H1 (cell line): ENCODE measurements at regions not wholly inside any gene's neighbourhood (a gene's known extent, or its start where the extent isn't known, plus 50 kb on each side); places are given as distances from the start of the nearest gene placed in this dataset.

Experiments used
- CTCF ChIA-PET: fragments of 300-600 bp; sonication (Branson Sonifier 250); formaldehyde crosslinking; loops from one replicate; lab custom pipeline; 2021; ENCODE audit not compliant: partially characterized antibody; lab: Charles Lee
- POLR2A ChIA-PET: fragments of 300-600 bp; sonication (Branson Sonifier 250); formaldehyde crosslinking; loops from one replicate; lab custom pipeline; 2021; ENCODE audit warnings: inconsistent platforms; ENCODE audit not compliant: partially characterized antibody; lab: Charles Lee
- DNase-seq, 2 experiments: peaks; one replicate each; pipeline versions ENCODE4 v3.0.0 to v3.0.0-alpha.2; 2010 to 2022; ENCODE audit warnings: low spot score in 2 of 2, low read depth in 1 of 2, mixed read lengths in 1 of 2
- FAIRE-seq: peaks from 2 replicates; lab custom pipeline; 2011; peaks lifted over from hg19 to GRCh38; lab: Jason Lieb, UNC
- H2AFZ ChIP-seq: 2 replicates; pipeline ENCODE4 v1.8.1; 2012; ENCODE audit warnings: low read length, inconsistent platforms
- H2AK5ac ChIP-seq: 2 replicates; pipeline ENCODE4 v1.6.1; 2013; ENCODE audit warnings: low read depth, low read length
- H2BK120ac ChIP-seq: replicated peaks from 2 replicates; pipeline ENCODE3; 2013; ENCODE audit warnings: low read depth, low read length, inconsistent platforms
- H2BK12ac ChIP-seq: 2 replicates; pipeline ENCODE4 v1.6.1; 2013; ENCODE audit warnings: low read depth, low read length
- H2BK15ac ChIP-seq: 2 replicates; pipeline ENCODE4 v1.6.1; 2013; ENCODE audit warnings: low read length
- H2BK20ac ChIP-seq: 2 replicates; pipeline ENCODE4 v1.6.1; 2013; ENCODE audit warnings: low read length
- H2BK5ac ChIP-seq: 2 replicates; pipeline ENCODE4 v1.6.1; 2013; ENCODE audit warnings: low read depth, low read length
- H3K14ac ChIP-seq: 2 replicates; pipeline ENCODE4 v1.6.1; 2013; ENCODE audit warnings: inconsistent platforms; ENCODE audit not compliant: insufficient read length
- H3K18ac ChIP-seq: 2 replicates; pipeline ENCODE4 v1.6.1; 2013; ENCODE audit warnings: low read length; ENCODE audit errors: extremely low read depth
- H3K23ac ChIP-seq: 2 replicates; pipeline ENCODE4 v1.6.1; 2013; ENCODE audit warnings: inconsistent platforms; ENCODE audit not compliant: insufficient read length
- H3K23me2 ChIP-seq: 2 replicates; pipeline ENCODE4 v1.6.1; 2013; ENCODE audit warnings: low read depth, low read length
- H3K27ac ChIP-seq: 2 replicates; pipeline ENCODE4 v1.6.1; 2011; ENCODE audit warnings: low read depth, low read length, inconsistent platforms
- H3K27me3 ChIP-seq, 4 experiments: replicated peaks in 1 of 4; 1 replicate in 1 of 4; 2 replicates in 3 of 4; pipeline versions ENCODE4 v1.6.1 to v1.8.1; 2011 to 2013; ENCODE audit warnings: low read length in 3 of 4, mild to moderate bottlenecking in 3 of 4, inconsistent platforms in 2 of 4, mixed read lengths in 2 of 4, moderate library complexity in 1 of 4; ENCODE audit not compliant: control insufficient read depth in 3 of 4, insufficient read depth in 3 of 4; ENCODE audit errors: extremely low read depth in 1 of 4
- H3K36me3 ChIP-seq, 4 experiments: 2 replicates each; pipeline versions ENCODE4 v1.6.1 to v1.8.1; 2011 to 2013; ENCODE audit warnings: mild to moderate bottlenecking in 4 of 4, low read length in 3 of 4, moderate library complexity in 2 of 4, control low read depth in 1 of 4, inconsistent platforms in 1 of 4; ENCODE audit not compliant: insufficient read depth in 4 of 4, control insufficient read depth in 2 of 4
- H3K4ac ChIP-seq: replicated peaks from 2 replicates; pipeline ENCODE3; 2013; ENCODE audit warnings: low read length, low read depth, mixed read lengths, inconsistent platforms; ENCODE audit not compliant: insufficient read length
- H3K4me1 ChIP-seq, 4 experiments: replicated peaks in 1 of 4; 1 replicate in 1 of 4; 2 replicates in 3 of 4; pipeline versions ENCODE4 v1.6.1 to v1.8.1; 2011 to 2013; ENCODE audit warnings: low read length in 3 of 4, inconsistent platforms in 2 of 4, mixed read lengths in 1 of 4; ENCODE audit not compliant: insufficient read depth in 4 of 4, control insufficient read depth in 3 of 4
- H3K4me2 ChIP-seq, 2 experiments: 2 replicates each; pipeline versions ENCODE4 v1.6.1 to v1.8.1; 2011 to 2013; ENCODE audit warnings: low read depth in 2 of 2, low read length in 2 of 2, control low read depth in 1 of 2, inconsistent platforms in 1 of 2, mild to moderate bottlenecking in 1 of 2; ENCODE audit not compliant: insufficient read depth in 1 of 2
- H3K4me3 ChIP-seq, 4 experiments: fragments of 200-600, 300-600 bp in 1 of 4; sonication (generic), shearing (Covaris generic), sonication (Bioruptor Twin) in 1 of 4; 2 replicates each; pipeline versions ENCODE4 v1.5.1 to v1.8.1; 2011 to 2016; ENCODE audit warnings: low read length in 4 of 4, low read depth in 3 of 4, control low read depth in 2 of 4, inconsistent platforms in 2 of 4, mild to moderate bottlenecking in 2 of 4, mixed read lengths in 1 of 4, moderate library complexity in 1 of 4; ENCODE audit not compliant: insufficient read depth in 2 of 4; ENCODE audit errors: extremely low read depth in 1 of 4
- H3K56ac ChIP-seq: replicated peaks from 2 replicates; pipeline ENCODE3; 2013; ENCODE audit warnings: low read depth, mild to moderate bottlenecking, mixed read lengths, low read length, inconsistent platforms; ENCODE audit not compliant: insufficient read length
- H3K79me1 ChIP-seq: 2 replicates; pipeline ENCODE4 v1.6.1; 2013; ENCODE audit warnings: low read depth, low read length, control low read depth
- H3K79me2 ChIP-seq, 2 experiments: 2 replicates each; pipeline versions ENCODE4 v1.6.1 to v1.8.1; 2012 to 2013; ENCODE audit warnings: low read length in 2 of 2, mild to moderate bottlenecking in 2 of 2, inconsistent platforms in 1 of 2; ENCODE audit not compliant: insufficient read depth in 2 of 2, control insufficient read depth in 1 of 2
- H3K9ac ChIP-seq, 4 experiments: replicated peaks in 1 of 4; 1 replicate in 1 of 4; 2 replicates in 3 of 4; pipeline versions ENCODE4 v1.6.1 to v1.8.1; 2011 to 2013; ENCODE audit warnings: low read depth in 3 of 4, low read length in 3 of 4, control low read depth in 2 of 4, mild to moderate bottlenecking in 2 of 4, moderate library complexity in 2 of 4, inconsistent platforms in 1 of 4; ENCODE audit errors: extremely low read depth in 1 of 4
- H3K9me3 ChIP-seq, 2 experiments: 2 replicates each; pipeline versions ENCODE4 v1.6.1 to v1.8.1; 2012 to 2013; ENCODE audit warnings: mild to moderate bottlenecking in 2 of 2, moderate library complexity in 2 of 2, control low read depth in 1 of 2, inconsistent platforms in 1 of 2, low read depth in 1 of 2, low read length in 1 of 2, mixed read lengths in 1 of 2; ENCODE audit not compliant: insufficient read depth in 2 of 2
- H4K20me1 ChIP-seq, 2 experiments: replicated peaks in 1 of 2; 2 replicates each; pipeline versions ENCODE3 to v1.8.1; 2011 to 2013; ENCODE audit warnings: inconsistent platforms in 2 of 2, low read length in 2 of 2, mild to moderate bottlenecking in 1 of 2; ENCODE audit not compliant: insufficient read depth in 2 of 2, control insufficient read depth in 1 of 2
- H4K5ac ChIP-seq: 2 replicates; pipeline ENCODE4 v1.6.1; 2013; ENCODE audit warnings: low read length, low read depth, mixed read lengths, inconsistent platforms; ENCODE audit not compliant: insufficient read length
- H4K8ac ChIP-seq: 2 replicates; pipeline ENCODE4 v1.8.0; 2013; ENCODE audit warnings: mild to moderate bottlenecking, moderate library complexity, low read length, inconsistent platforms; ENCODE audit not compliant: insufficient read depth; ENCODE audit errors: extremely low read depth
- H4K91ac ChIP-seq: replicated peaks from 2 replicates; pipeline ENCODE3; 2013; ENCODE audit warnings: low read length, mixed read lengths, inconsistent platforms; ENCODE audit not compliant: insufficient read length
- E2F6 ChIP-seq: IDR thresholded peaks from 2 replicates; pipeline ENCODE4 v1.6.1; 2012; ENCODE audit warnings: inconsistent platforms
- HDAC2 ChIP-seq, 2 experiments: fragments of 300-600 bp in 1 of 2; sonication (generic) in 1 of 2; IDR thresholded peaks; 2 replicates each; pipeline ENCODE4 v1.6.1; 2011 to 2012; ENCODE audit warnings: low read depth in 2 of 2, low read length in 2 of 2, mild to moderate bottlenecking in 2 of 2, moderate library complexity in 2 of 2, borderline replicate concordance in 1 of 2, inconsistent platforms in 1 of 2
- WGBS, 2 experiments: shearing (Covaris generic) in 1 of 2; methylation state at CpG; one replicate each; pipeline versions ENCODE4 v1.1.6 to v1.1.7; 2013 to 2015; ENCODE audit warnings: low lambda C conversion rate in 2 of 2, mixed read lengths in 2 of 2, inconsistent platforms in 1 of 2, low coverage in 1 of 2, missing lambda C conversion rate in 1 of 2; ENCODE audit not compliant: insufficient replicate concordance in 2 of 2, insufficient coverage in 1 of 2, insufficient read length in 1 of 2; ENCODE audit errors: extremely low coverage in 1 of 2, missing lambda C conversion rate in 1 of 2; 5-methylcytosine and 5-hydroxymethylcytosine counted together

- Histone ChIP-seq H3K79me1 (no peaks in the 10 kb centered on the region), H3K18ac (no peak overlapping the region; the same call in 1 of the 2 replicates), H3K9me3 (no peaks in the 10 kb centered on the region), H2BK5ac (0 out of 2 replicates have a peak overlapping the region, but pooled peaks have one; percentile 56), H2BK120ac (peak overlapping the region; percentile 34), H3K9ac (no peak overlapping the region), H3K79me2 (no peaks in the 10 kb centered on the region), H3K4me3 (no peak overlapping the region), H3K56ac (no peak overlapping the region), H2AFZ (no peak overlapping the region), H2BK15ac (no peak overlapping the region), H3K27me3 (no peaks in the 10 kb centered on the region), H3K4ac (no peak overlapping the region), H3K23me2 (peaks cover 6% of the 10 kb centered on the region), H2BK20ac (no peak overlapping the region), H2BK12ac (peak overlapping the region; percentile 42; the same call in 1 of the 2 replicates), H2AK5ac (no peak overlapping the region), H3K4me1 (peaks cover 0 to 11% (median 4%) of the 10 kb centered on the region in 4 experiments; a peak in 5 of 7 replicates), H3K14ac (no peak overlapping the region), H3K23ac (no peak overlapping the region), H3K27ac (no peak overlapping the region), H4K20me1 (no peaks in the 10 kb centered on the region), H4K8ac (no peak overlapping the region; the same call in 1 of the 2 replicates), H3K4me2 (no peak overlapping the region), H4K5ac (no peak overlapping the region), H4K91ac (peak overlapping the region; percentile 51), H3K36me3 (no peaks in the 10 kb centered on the region)
- POLR2A ChIA-PET = no interaction called here
- TF ChIP-seq E2F6 (peak; percentile 60; the same call in 1 of the 2 replicates), HDAC2 (IDR thresholded peaks at IDR 0.05; ENCODE audit: borderline replicate concordance in 1 of 2, low read depth in 2 of 2, low read length in 2 of 2) (no peak)
- no peak for DNase-seq
- WGBS, 2 experiments = 90% methylated on average over 27 of the region's 28 CpGs; no CpG with 5 or more reads in 1 of the 2 experiments
- CTCF ChIA-PET = interaction anchor here (3.2 kb wide), 1 partner anchor 8 kb away, joined by 13 read pairs; no protein-coding TSS in a partner anchor
- no peak for FAIRE-seq
Observed at GRCh38 chr6:167493976-167494697, 169.3 kb downstream of the TTLL2 start.
